ENCODE measurements at regions not wholly inside any gene's neighbourhood (a gene's known extent, or its start where the extent isn't known, plus 50 kb on each side); places are given as distances from the start of the nearest gene placed in this dataset.

- DNase-seq (no peak), ATAC-seq (ENCODE audit: low read depth in 2 of 2) (no peak)
- Mint-ChIP-seq H3K4me3 (no peak overlapping the region), H3K9me3 (peaks cover 0 to 6% (median 0%) of the 10 kb centered on the region in 7 donors), H3K4me1 (no peaks in the 10 kb centered on the region), H3K36me3 (no peaks in the 10 kb centered on the region), H3K27ac (no peak overlapping the region), H3K27me3 (peaks cover 0 to 8% (median 0%) of the 10 kb centered on the region in 3 donors)
Measured at GRCh38 chr9:17059465-17059864, 75.4 kb upstream of the CNTLN start.

GRCh38 chr9:17057729-17058128 is 77.1 kb upstream of the CNTLN start:
- H3K4me3 Mint-ChIP-seq, result no peak overlapping the region
- H3K27me3 Mint-ChIP-seq, result peaks cover 0 to 8% (median 0%) of the 10 kb centered on the region in 3 donors
- peaks cover 0 to 6% (median 0%) of the 10 kb centered on the region in 7 donors for H3K9me3 Mint-ChIP-seq
- no peaks in the 10 kb centered on the region for H3K36me3 Mint-ChIP-seq
- DNase-seq (no peak), ATAC-seq (ENCODE audit: low read depth in 2 of 2) (no peak)
- H3K4me1 Mint-ChIP-seq, result no peaks in the 10 kb centered on the region
- H3K27ac Mint-ChIP-seq, result no peak overlapping the region

GRCh38 chr9:17052626-17053025 is 82.2 kb upstream of the CNTLN start:
- Mint-ChIP-seq H3K27me3 (peaks cover 0 to 4% (median 0%) of the 10 kb centered on the region in 3 donors), H3K4me3 (no peak overlapping the region), H3K4me1 (no peaks in the 10 kb centered on the region), H3K36me3 (no peaks in the 10 kb centered on the region), H3K27ac (no peak overlapping the region), H3K9me3 (peaks cover 0 to 8% (median 4%) of the 10 kb centered on the region in 7 donors)
- no peak for DNase-seq
- no peak for ATAC-seq (ENCODE audit: low read depth in 2 of 2)

GRCh38 chr9:17045381-17045940 is 89.4 kb upstream of the CNTLN start:
- ATAC-seq (ENCODE audit: low read depth in 2 of 2), result no peak

GRCh38 chr9:17031546-17031945 is 103.3 kb upstream of the CNTLN start:
- no peak for DNase-seq
- H3K36me3 Mint-ChIP-seq, result no peaks in the 10 kb centered on the region
- no peak overlapping the region for H3K4me3 Mint-ChIP-seq

More at GRCh38 chr9:17045381-17045940, 89.4 kb upstream of the CNTLN start:
- DNase-seq, result no peak
- Mint-ChIP-seq H3K27me3 (no peaks in the 10 kb centered on the region), H3K4me3 (no peak overlapping the region), H3K9me3 (peaks cover 2 to 21% (median 5%) of the 10 kb centered on the region in 7 donors), H3K4me1 (no peaks in the 10 kb centered on the region), H3K36me3 (no peaks in the 10 kb centered on the region), H3K27ac (no peak overlapping the region)

GRCh38 chr9:17025281-17025680 is 109.6 kb upstream of the CNTLN start:
- ATAC-seq (ENCODE audit: low read depth in 2 of 2) (no peak), DNase-seq (no peak)
- peaks cover 0 to 38% (median 11%) of the 10 kb centered on the region in 7 donors for H3K9me3 Mint-ChIP-seq
- H3K4me1 Mint-ChIP-seq, result no peaks in the 10 kb centered on the region
- H3K27me3 Mint-ChIP-seq, result no peaks in the 10 kb centered on the region
- no peaks in the 10 kb centered on the region for H3K36me3 Mint-ChIP-seq
- no peak overlapping the region for H3K27ac Mint-ChIP-seq
- no peak overlapping the region for H3K4me3 Mint-ChIP-seq

More at GRCh38 chr9:17031546-17031945, 103.3 kb upstream of the CNTLN start:
- H3K9me3 Mint-ChIP-seq, result peaks cover 0 to 21% (median 4%) of the 10 kb centered on the region in 7 donors
- no peaks in the 10 kb centered on the region for H3K27me3 Mint-ChIP-seq
- no peaks in the 10 kb centered on the region for H3K4me1 Mint-ChIP-seq
- H3K27ac Mint-ChIP-seq, result no peak overlapping the region
- ATAC-seq (ENCODE audit: low read depth in 2 of 2), result no peak

- H3K36me3 Mint-ChIP-seq, result no peaks in the 10 kb centered on the region
- no peak for DNase-seq
- H3K27ac Mint-ChIP-seq, result no peak overlapping the region
- H3K27me3 Mint-ChIP-seq, result no peaks in the 10 kb centered on the region
- no peak overlapping the region for H3K4me3 Mint-ChIP-seq
- H3K4me1 Mint-ChIP-seq, result no peaks in the 10 kb centered on the region
- H3K9me3 Mint-ChIP-seq, result peaks cover 0 to 28% (median 11%) of the 10 kb centered on the region in 7 donors
- ATAC-seq (ENCODE audit: low read depth in 2 of 2), result no peak
Measured at GRCh38 chr9:17024129-17024528, 110.7 kb upstream of the CNTLN start.

- Mint-ChIP-seq H3K4me3 (no peak overlapping the region), H3K27ac (peak overlapping the region in 1 of 6 donors; percentile 49), H3K4me1 (no peaks in the 10 kb centered on the region), H3K36me3 (no peaks in the 10 kb centered on the region), H3K27me3 (no peaks in the 10 kb centered on the region), H3K9me3 (peaks cover 0 to 28% (median 10%) of the 10 kb centered on the region in 7 donors)
- DNase-seq (no peak), ATAC-seq (ENCODE audit: low read depth in 2 of 2) (no peak)
Measured at GRCh38 chr9:17021387-17021970, 113.4 kb upstream of the CNTLN start.

- peaks cover 0 to 19% (median 5%) of the 10 kb centered on the region in 7 donors for H3K9me3 Mint-ChIP-seq
- DNase-seq (no peak), ATAC-seq (ENCODE audit: low read depth in 2 of 2) (no peak)
- no peaks in the 10 kb centered on the region for H3K4me1 Mint-ChIP-seq
- no peak overlapping the region for H3K27ac Mint-ChIP-seq
- no peak overlapping the region for H3K4me3 Mint-ChIP-seq
- no peaks in the 10 kb centered on the region for H3K36me3 Mint-ChIP-seq
- no peaks in the 10 kb centered on the region for H3K27me3 Mint-ChIP-seq
Measured at GRCh38 chr9:17019398-17019797, 115.4 kb upstream of the CNTLN start.

GRCh38 chr9:17018540-17019196 is 116.2 kb upstream of the CNTLN start:
- Mint-ChIP-seq H3K27me3 (no peaks in the 10 kb centered on the region), H3K4me1 (no peaks in the 10 kb centered on the region), H3K36me3 (no peaks in the 10 kb centered on the region), H3K27ac (no peak overlapping the region), H3K4me3 (no peak overlapping the region), H3K9me3 (peaks cover 0 to 13% (median 0%) of the 10 kb centered on the region in 7 donors)
- ATAC-seq (ENCODE audit: low read depth in 2 of 2) (no peak), DNase-seq (no peak)

- DNase-seq (no peak), ATAC-seq (ENCODE audit: low read depth in 2 of 2) (no peak)
- H3K27ac Mint-ChIP-seq, result no peak overlapping the region
- no peaks in the 10 kb centered on the region for H3K27me3 Mint-ChIP-seq
- H3K9me3 Mint-ChIP-seq, result peaks cover 0 to 13% (median 0%) of the 10 kb centered on the region in 7 donors
- H3K4me3 Mint-ChIP-seq, result no peak overlapping the region
- H3K36me3 Mint-ChIP-seq, result no peaks in the 10 kb centered on the region
- H3K4me1 Mint-ChIP-seq, result no peaks in the 10 kb centered on the region
Measured at GRCh38 chr9:17017931-17018491, 116.8 kb upstream of the CNTLN start.

GRCh38 chr9:17013891-17014290 is 120.9 kb upstream of the CNTLN start:
- Mint-ChIP-seq H3K4me1 (no peaks in the 10 kb centered on the region), H3K27ac (no peak overlapping the region), H3K27me3 (peaks cover 0 to 4% (median 0%) of the 10 kb centered on the region in 3 donors), H3K4me3 (no peak overlapping the region), H3K36me3 (no peaks in the 10 kb centered on the region), H3K9me3 (peaks cover 0 to 5% (median 0%) of the 10 kb centered on the region in 7 donors)
- ATAC-seq (ENCODE audit: low read depth in 2 of 2) (no peak), DNase-seq (no peak)

GRCh38 chr9:17013010-17013409 is 121.8 kb upstream of the CNTLN start:
- Mint-ChIP-seq H3K27me3 (peaks cover 0 to 4% (median 0%) of the 10 kb centered on the region in 3 donors), H3K4me3 (no peak overlapping the region), H3K9me3 (peaks cover 0 to 5% (median 0%) of the 10 kb centered on the region in 7 donors), H3K27ac (no peak overlapping the region), H3K36me3 (no peaks in the 10 kb centered on the region), H3K4me1 (no peaks in the 10 kb centered on the region)
- ATAC-seq (ENCODE audit: low read depth in 2 of 2) (no peak), DNase-seq (no peak)

- Mint-ChIP-seq H3K27me3 (peaks cover 0 to 4% (median 0%) of the 10 kb centered on the region in 3 donors), H3K36me3 (no peaks in the 10 kb centered on the region)
- no peak for ATAC-seq (ENCODE audit: low read depth in 2 of 2)
Measured at GRCh38 chr9:17011880-17012279, 123.0 kb upstream of the CNTLN start.

More at GRCh38 chr9:17011880-17012279, 123.0 kb upstream of the CNTLN start:
- no peak for DNase-seq
- no peaks in the 10 kb centered on the region for H3K4me1 Mint-ChIP-seq
- no peak overlapping the region for H3K4me3 Mint-ChIP-seq
- H3K9me3 Mint-ChIP-seq, result peaks cover 0 to 5% (median 0%) of the 10 kb centered on the region in 7 donors
- H3K27ac Mint-ChIP-seq, result no peak overlapping the region
